ENCODE measurements at regions not wholly inside any gene's neighbourhood (a gene's known extent, or its start where the extent isn't known, plus 50 kb on each side); places are given as distances from the start of the nearest gene placed in this dataset.

- WGBS, result 88% methylated on average over 5 of the region's 5 CpGs
- H3K4me3 ChIP-seq (ENCODE audit: low read depth in 1 of 3, low read length in 3 of 3), result no peak overlapping the region
- no peak overlapping the region for H3K9ac ChIP-seq (ENCODE audit: low read depth in 1 of 2, low read length in 2 of 2)
- no peak for DNase-seq (ENCODE audit: low spot score)
- H3K27me3 ChIP-seq (ENCODE audit: control insufficient read depth in 4 of 4, insufficient read depth in 4 of 4, low read length in 3 of 4), result no peaks in the 10 kb centered on the region
- H3K27ac ChIP-seq (ENCODE audit: low read depth in 1 of 2, low read length in 2 of 2), result no peak overlapping the region
- TF ChIP-seq FOXA1 (IDR thresholded peaks at IDR 0.05) (no peak), MAX (IDR thresholded peaks at IDR 0.05) (no peak), SP1 (IDR thresholded peaks at IDR 0.05) (no peak), EGR1 (IDR thresholded peaks at IDR 0.05; ENCODE audit: low read depth in 2 of 2) (no peak), REST (IDR thresholded peaks at IDR 0.05) (no peak), RXRA (IDR thresholded peaks at IDR 0.05) (no peak), HNF4G (IDR thresholded peaks at IDR 0.05) (no peak), ZBTB33 (IDR thresholded peaks at IDR 0.05) (no peak), HNF4A (conservative IDR thresholded peaks at IDR 0.05) (no peak), NR2F2 (IDR thresholded peaks at IDR 0.05) (no peak), JUND (IDR thresholded peaks at IDR 0.05) (no peak), RAD21 (IDR thresholded peaks at IDR 0.05) (no peak), FOXA2 (IDR thresholded peaks at IDR 0.05) (no peak), CTCF (IDR thresholded peaks at IDR 0.05; ENCODE audit: low read depth, low read length, missing input control) (no peak), TAF1 (conservative IDR thresholded peaks at IDR 0.05) (no peak)
- H3K4me1 ChIP-seq (ENCODE audit: control insufficient read depth in 4 of 4, insufficient read depth in 4 of 4, low read length in 3 of 4), result no peaks in the 10 kb centered on the region
- H3K36me3 ChIP-seq (ENCODE audit: control insufficient read depth in 4 of 4, insufficient read depth in 3 of 4, low read depth in 1 of 4, low read length in 3 of 4), result no peaks in the 10 kb centered on the region
- no peaks in the 10 kb centered on the region for H3K9me3 ChIP-seq (ENCODE audit: control insufficient read depth in 4 of 4, low read length in 3 of 4)
Measured at GRCh38 chr10:47060356-47060755, 149.1 kb downstream of the PTPN20 start.

- no peak overlapping the region for H3K9ac ChIP-seq (ENCODE audit: low read depth in 1 of 2, low read length in 2 of 2)
- H3K4me3 ChIP-seq (ENCODE audit: low read depth in 1 of 3, low read length in 3 of 3), result no peak overlapping the region
- no peak for DNase-seq (ENCODE audit: low spot score)
- 52% methylated on average over 8 of the region's 8 CpGs for WGBS
- H3K9me3 ChIP-seq (ENCODE audit: control insufficient read depth in 4 of 4, low read length in 3 of 4), result no peaks in the 10 kb centered on the region
- TF ChIP-seq JUND (IDR thresholded peaks at IDR 0.05), result no peak
- TF ChIP-seq REST (IDR thresholded peaks at IDR 0.05), result no peak
- no peak for TF ChIP-seq FOXA1 (IDR thresholded peaks at IDR 0.05)
- TF ChIP-seq HNF4G (IDR thresholded peaks at IDR 0.05), result no peak
- TF ChIP-seq GABPA (IDR thresholded peaks at IDR 0.05 in 1 of 2, conservative IDR thresholded peaks at IDR 0.05 in 1 of 2), result no peak
- no peak for TF ChIP-seq YY1 (IDR thresholded peaks at IDR 0.05)
- no peak for TF ChIP-seq TAF1 (conservative IDR thresholded peaks at IDR 0.05)
- TF ChIP-seq SP1 (IDR thresholded peaks at IDR 0.05), result no peak
- TF ChIP-seq ATF3 (IDR thresholded peaks at IDR 0.05), result no peak
- TF ChIP-seq RXRA (IDR thresholded peaks at IDR 0.05), result no peak
- TF ChIP-seq FOXA2 (IDR thresholded peaks at IDR 0.05), result no peak
- no peak for TF ChIP-seq NR2F2 (IDR thresholded peaks at IDR 0.05)
- TF ChIP-seq HNF4A (conservative IDR thresholded peaks at IDR 0.05), result no peak
- TF ChIP-seq EGR1 (IDR thresholded peaks at IDR 0.05; ENCODE audit: low read depth in 2 of 2), result no peak
- no peaks in the 10 kb centered on the region for H3K36me3 ChIP-seq (ENCODE audit: control insufficient read depth in 4 of 4, insufficient read depth in 3 of 4, low read depth in 1 of 4, low read length in 3 of 4)
- no peak overlapping the region for H3K27ac ChIP-seq (ENCODE audit: low read depth in 1 of 2, low read length in 2 of 2)
- H3K27me3 ChIP-seq (ENCODE audit: control insufficient read depth in 4 of 4, insufficient read depth in 4 of 4, low read length in 3 of 4), result no peaks in the 10 kb centered on the region
- H3K4me1 ChIP-seq (ENCODE audit: control insufficient read depth in 4 of 4, insufficient read depth in 4 of 4, low read length in 3 of 4), result no peaks in the 10 kb centered on the region
Measured at GRCh38 chr10:47060993-47061500, 149.8 kb downstream of the PTPN20 start.

Data from liver (tissue), 8 donors.